PC-3 (cell line): ENCODE measurements at regions not wholly inside any gene's neighbourhood (a gene's known extent, or its start where the extent isn't known, plus 50 kb on each side); places are given as distances from the start of the nearest gene placed in this dataset.

ENCODE experiments used
- ATAC-seq: fragments of 200-7000 bp; cut with Tn5 transposase; 2 replicates; pipeline ENCODE4 v1.9.1; 2020; ENCODE audit warnings: mild to moderate bottlenecking, moderate library complexity
- BruUV-seq: library from RNA; stranded (reverse); fragments of 400-500 nt; replicated peaks from 2 replicates; lab custom pipeline; 2021; lab: Mats Ljungman, UMichigan
- CTCF ChIA-PET: fragments of 300-600 bp; sonication (Branson Sonifier 250); formaldehyde crosslinking; loops from one replicate; lab custom pipeline; 2022; ENCODE audit warnings: antibody characterized with exemption; lab: Charles Lee
- POLR2A ChIA-PET: fragments of 300-600 bp; sonication (Branson Sonifier 250); formaldehyde crosslinking; loops from one replicate; lab custom pipeline; 2022; ENCODE audit warnings: antibody characterized with exemption; ENCODE audit not compliant: unreplicated experiment; lab: Charles Lee
- DNase-seq: peaks from one replicate; pipeline ENCODE4 v3.0.0-alpha.2; 2015
- H2AFZ ChIP-seq: fragments of 300-600 bp; sonication (generic); 2 replicates; pipeline ENCODE4 v1.6.0; 2016; ENCODE audit warnings: antibody characterized with exemption, low read length
- H3F3A ChIP-seq: fragments of 300-600 bp; sonication (generic); one replicate; pipeline ENCODE4 v1.6.0; 2017; ENCODE audit warnings: antibody characterized with exemption, low read length, control low read depth, mild to moderate bottlenecking; ENCODE audit not compliant: unreplicated experiment
- H3K27ac ChIP-seq: fragments of 300-600 bp; sonication (generic); 2 replicates; pipeline ENCODE4 v1.5.1; 2016; ENCODE audit warnings: mild to moderate bottlenecking, low read length
- H3K27me3 ChIP-seq: fragments of 300-600 bp; sonication (generic); 2 replicates; pipeline ENCODE4 v1.6.1; 2016; ENCODE audit warnings: low read length, mixed read lengths
- H3K36me3 ChIP-seq: fragments of 300-600 bp; sonication (generic); 2 replicates; pipeline ENCODE4 v1.6.1; 2016; ENCODE audit warnings: low read depth, mixed run types, low read length, mixed read lengths
- H3K4me1 ChIP-seq: fragments of 300-600 bp; sonication (generic); 2 replicates; pipeline ENCODE4 v1.5.1; 2016; ENCODE audit warnings: low read length; ENCODE audit not compliant: insufficient read depth
- H3K4me2 ChIP-seq: fragments of 300-600 bp; sonication (generic); 2 replicates; pipeline ENCODE4 v1.6.0; 2016; ENCODE audit warnings: low read length
- H3K4me3 ChIP-seq: fragments of 300-600 bp; sonication (generic); 2 replicates; pipeline ENCODE4 v1.5.1; 2016; ENCODE audit warnings: mild to moderate bottlenecking, low read length, mixed read lengths
- H3K79me2 ChIP-seq: fragments of 300-600 bp; sonication (generic); 2 replicates; pipeline ENCODE4 v1.6.1; 2017; ENCODE audit warnings: low read length, mixed read lengths
- H3K9ac ChIP-seq: fragments of 300-600 bp; sonication (generic); 2 replicates; pipeline ENCODE4 v1.6.0; 2016; ENCODE audit warnings: mild to moderate bottlenecking, low read length
- H3K9me2 ChIP-seq: fragments of 300-600 bp; sonication (generic); replicated peaks from 2 replicates; pipeline ENCODE4 v1.6.1; 2016; ENCODE audit warnings: mixed run types, low read length, mixed read lengths
- H3K9me3 ChIP-seq: fragments of 300-600 bp; sonication (generic); 2 replicates; pipeline ENCODE4 v1.6.1; 2016; ENCODE audit warnings: low read length, mixed read lengths
- H4K20me1 ChIP-seq: fragments of 300-600 bp; sonication (generic); 2 replicates; pipeline ENCODE4 v1.6.1; 2016; ENCODE audit warnings: low read length, mixed read lengths
- CTCF ChIP-seq: fragments of 300-600 bp; sonication (generic); conservative IDR thresholded peaks from 2 replicates; pipeline ENCODE4 v1.5.1; 2017; ENCODE audit warnings: antibody characterized with exemption, low read depth, mild to moderate bottlenecking, low read length
- EZH2 ChIP-seq: fragments of 300-600 bp; sonication (generic); IDR thresholded peaks from one replicate; pipeline ENCODE4 v1.6.1; 2017; ENCODE audit warnings: antibody characterized with exemption, mild to moderate bottlenecking, low read length; ENCODE audit not compliant: unreplicated experiment
- EZH2phosphoT487 ChIP-seq: fragments of 300-600 bp; sonication (generic); IDR thresholded peaks from 2 replicates; pipeline ENCODE4 v1.6.1; 2018; ENCODE audit warnings: mild to moderate bottlenecking, antibody characterized with exemption, low read length, borderline replicate concordance
- intact Hi-C: fragments of 100-400 bp; cut with micrococcal nuclease; formaldehyde crosslinking; loops from 2 replicates; pipeline ENCODE4 v1.9.0; 2023

- Histone ChIP-seq H3K4me3 (no peak overlapping the region), H3K4me2 (no peak overlapping the region), H3K79me2 (no peaks in the 10 kb centered on the region), H2AFZ (no peak overlapping the region), H3K4me1 (no peaks in the 10 kb centered on the region), H3K27ac (no peak overlapping the region), H3K27me3 (no peaks in the 10 kb centered on the region), H3K9ac (no peak overlapping the region), H3K9me2 (no peaks in the 10 kb centered on the region), H3K36me3 (no peaks in the 10 kb centered on the region), H4K20me1 (no peaks in the 10 kb centered on the region), H3K9me3 (no peaks in the 10 kb centered on the region), H3F3A (no peaks in the 10 kb centered on the region)
- TF ChIP-seq EZH2 (no peak), EZH2phosphoT487 (no peak)
- intact Hi-C loops, result no loop called here
- ChIA-PET POLR2A (no interaction called here), CTCF (no interaction called here)
- no TSS peak for BruUV-seq
- DNase-seq (no peak), ATAC-seq (no peak)
These were observed 867.4 kb upstream of the API5 start for GRCh38 chr11:42444406-42444805.

GRCh38 chr11:42462558-42463310 lies 849.1 kb upstream of the API5 start:
- BruUV-seq, result no TSS peak

GRCh38 chr11:42465623-42466022 lies 846.2 kb upstream of the API5 start:
- H3K27me3 ChIP-seq, result no peaks in the 10 kb centered on the region
- no peak overlapping the region for H3K4me3 ChIP-seq
- H3K9ac ChIP-seq, result no peak overlapping the region
- H3K36me3 ChIP-seq, result no peaks in the 10 kb centered on the region
- ATAC-seq (no peak), DNase-seq (no peak)
- no peaks in the 10 kb centered on the region for H3K4me1 ChIP-seq
- H3K9me2 ChIP-seq, result no peaks in the 10 kb centered on the region
- H2AFZ ChIP-seq, result no peak overlapping the region
- H4K20me1 ChIP-seq, result no peaks in the 10 kb centered on the region
- intact Hi-C loops, result no loop called here
- no peaks in the 10 kb centered on the region for H3K79me2 ChIP-seq
- H3K9me3 ChIP-seq, result no peaks in the 10 kb centered on the region
- CTCF ChIA-PET, result no interaction called here
- H3K27ac ChIP-seq, result no peak overlapping the region
- no peaks in the 10 kb centered on the region for H3F3A ChIP-seq
- TF ChIP-seq EZH2 (no peak), CTCF (no peak), EZH2phosphoT487 (no peak)
- POLR2A ChIA-PET, result no interaction called here
- no TSS peak for BruUV-seq
- no peak overlapping the region for H3K4me2 ChIP-seq

More at GRCh38 chr11:42462558-42463310, 849.1 kb upstream of the API5 start:
- DNase-seq, result peak; percentile 25
- H3F3A ChIP-seq, result no peaks in the 10 kb centered on the region
- no peaks in the 10 kb centered on the region for H4K20me1 ChIP-seq
- H3K4me3 ChIP-seq, result no peak overlapping the region
- H3K36me3 ChIP-seq, result no peaks in the 10 kb centered on the region
- no peaks in the 10 kb centered on the region for H3K79me2 ChIP-seq
- H3K9ac ChIP-seq, result no peak overlapping the region
- no peak overlapping the region for H3K4me2 ChIP-seq
- H3K9me3 ChIP-seq, result no peaks in the 10 kb centered on the region
- ChIA-PET POLR2A (no interaction called here), CTCF (no interaction called here)
- TF ChIP-seq EZH2 (no peak), EZH2phosphoT487 (no peak)
- H3K9me2 ChIP-seq, result no peaks in the 10 kb centered on the region
- H3K27ac ChIP-seq, result no peak overlapping the region
- no peak for ATAC-seq
- intact Hi-C loops, result no loop called here
- no peak overlapping the region for H2AFZ ChIP-seq
- no peaks in the 10 kb centered on the region for H3K27me3 ChIP-seq
- no peaks in the 10 kb centered on the region for H3K4me1 ChIP-seq
